Body of pancreas (tissue), 4 donors: ENCODE measurements at regions not wholly inside any gene's neighbourhood (a gene's known extent, or its start where the extent isn't known, plus 50 kb on each side); places are given as distances from the start of the nearest gene placed in this dataset.

ENCODE experiments used
- CTCF ChIP-seq, 7 experiments: fragments of 450-650 bp in 4 of 7; fragments of 200-600 bp in 3 of 7; sonication (generic) in 3 of 7; IDR thresholded peaks; one replicate each; pipeline ENCODE4 v1.5.1; 2016 to 2019; ENCODE audit warnings: antibody characterized with exemption in 7 of 7
- POLR2A ChIP-seq, 3 donors: fragments of 450-650 bp; IDR thresholded peaks; one replicate each; pipeline ENCODE4 v1.6.1; 2016; ENCODE audit warnings: antibody characterized with exemption in 3 of 3, mild to moderate bottlenecking in 2 of 3

- TF ChIP-seq POLR2A (IDR thresholded peaks at IDR 0.05), result no peak
- no peak for TF ChIP-seq CTCF (IDR thresholded peaks at IDR 0.05)
Observed at GRCh38 chr18:76547296-76547695, 52.3 kb upstream of the ZNF516 start.
